Endothelial cell of umbilical vein (primary cell): ENCODE measurements at regions not wholly inside any gene's neighbourhood (a gene's known extent, or its start where the extent isn't known, plus 50 kb on each side); places are given as distances from the start of the nearest gene placed in this dataset.

Experiments used
- BruUV-seq: library from RNA; stranded (reverse); fragments of 400-500 nt; replicated peaks from 2 replicates; lab custom pipeline; 2021; lab: Mats Ljungman, UMichigan
- CTCF ChIA-PET: fragments of 300-600, 350-600 bp; sonication (Branson Sonifier 250); formaldehyde crosslinking; loops from one replicate; lab custom pipeline; 2021; ENCODE audit warnings: antibody characterized with exemption, inconsistent platforms; lab: Charles Lee
- POLR2A ChIA-PET: fragments of 300-600, 350-600 bp; sonication (Branson Sonifier 250); formaldehyde crosslinking; loops from one replicate; lab custom pipeline; 2021; ENCODE audit warnings: antibody characterized with exemption, inconsistent platforms; lab: Charles Lee
- DNase-seq: peaks from one replicate; pipeline ENCODE4 v3.0.0-alpha.2; 2011; ENCODE audit warnings: low read depth, low spot score
- FAIRE-seq: peaks from 2 replicates; lab custom pipeline; 2011; peaks lifted over from hg19 to GRCh38; lab: Jason Lieb, UNC
- H2AFZ ChIP-seq: 2 replicates; pipeline ENCODE4 v1.6.0; 2012; ENCODE audit warnings: low read depth, low read length, control low read depth, inconsistent platforms
- H3K27ac ChIP-seq: 2 replicates; pipeline ENCODE4 v1.5.1; 2011; ENCODE audit warnings: low read depth, mild to moderate bottlenecking, control low read depth, low read length, moderate library complexity; ENCODE audit not compliant: insufficient read depth
- H3K27me3 ChIP-seq, 2 experiments: 2 replicates each; pipeline versions ENCODE4 v1.6.0 to v1.6.1; 2011; ENCODE audit warnings: low read length in 2 of 2, mixed read lengths in 1 of 2; ENCODE audit not compliant: control insufficient read depth in 2 of 2, insufficient read depth in 2 of 2
- H3K36me3 ChIP-seq, 2 experiments: 2 replicates in 1 of 2; 3 replicates in 1 of 2; pipeline ENCODE4 v1.5.1; 2011; ENCODE audit warnings: low read length in 2 of 2, mild to moderate bottlenecking in 1 of 2, moderate library complexity in 1 of 2; ENCODE audit not compliant: control insufficient read depth in 2 of 2, insufficient read depth in 2 of 2; ENCODE audit errors: extremely low read depth in 1 of 2
- H3K4me1 ChIP-seq: 3 replicates; pipeline ENCODE4 v1.5.1; 2011; ENCODE audit warnings: mild to moderate bottlenecking, low read length; ENCODE audit not compliant: control insufficient read depth, insufficient read depth; ENCODE audit errors: extremely low read depth
- H3K4me2 ChIP-seq: 2 replicates; pipeline ENCODE4 v1.6.1; 2011; ENCODE audit warnings: low read length, control low read depth, mixed read lengths; ENCODE audit not compliant: insufficient read depth
- H3K4me3 ChIP-seq, 3 experiments: fragments of 200-600 bp in 1 of 3; sonication (generic), shearing (Covaris generic) in 1 of 3; replicated peaks in 1 of 3; 2 replicates each; pipeline ENCODE4 v1.5.1; 2011 to 2016; ENCODE audit warnings: control low read depth in 3 of 3, low read length in 3 of 3, mild to moderate bottlenecking in 2 of 3, inconsistent platforms in 1 of 3, low read depth in 1 of 3, moderate library complexity in 1 of 3; ENCODE audit not compliant: insufficient read depth in 1 of 3
- H3K79me2 ChIP-seq: 2 replicates; pipeline ENCODE4 v1.6.0; 2012; ENCODE audit warnings: low read length, inconsistent platforms; ENCODE audit not compliant: control insufficient read depth, insufficient read depth
- H3K9ac ChIP-seq: replicated peaks from 2 replicates; pipeline ENCODE3; 2011; ENCODE audit warnings: low read length, control low read depth; ENCODE audit not compliant: insufficient read depth; ENCODE audit errors: extremely low read depth
- H3K9me1 ChIP-seq: replicated peaks from 3 replicates; pipeline ENCODE4 v1.6.0; 2011; ENCODE audit warnings: mild to moderate bottlenecking, low read length; ENCODE audit not compliant: control insufficient read depth, insufficient read depth; ENCODE audit errors: extremely low read depth
- H3K9me3 ChIP-seq: replicated peaks from 2 replicates; pipeline ENCODE4 v1.5.1; 2012; ENCODE audit warnings: low read length, inconsistent platforms; ENCODE audit not compliant: control insufficient read depth, insufficient read depth
- H4K20me1 ChIP-seq: replicated peaks from 2 replicates; pipeline ENCODE3; 2011; ENCODE audit warnings: mild to moderate bottlenecking, low read length; ENCODE audit not compliant: control insufficient read depth, insufficient read depth; ENCODE audit errors: extremely low read depth
- CTCF ChIP-seq, 2 donors: IDR thresholded peaks; 1 replicate in 1 of 2; 2 replicates in 1 of 2; pipeline ENCODE4 v1.5.1; 2011; ENCODE audit warnings: low read length in 2 of 2, mild to moderate bottlenecking in 2 of 2, moderate library complexity in 2 of 2, control low read depth in 1 of 2, inconsistent platforms in 1 of 2, low read depth in 1 of 2; ENCODE audit not compliant: insufficient read depth in 1 of 2; ENCODE audit errors: extremely low read depth in 1 of 2
- EZH2 ChIP-seq: IDR thresholded peaks from 2 replicates; pipeline ENCODE4 v1.6.1; 2012; ENCODE audit warnings: borderline replicate concordance, low read depth, mild to moderate bottlenecking, moderate library complexity, low read length, inconsistent platforms; ENCODE audit not compliant: severe bottlenecking
- FOS ChIP-seq: IDR thresholded peaks from 2 replicates; pipeline ENCODE4 v1.6.1; 2011; ENCODE audit warnings: mild to moderate bottlenecking, low read length, moderate library complexity, borderline replicate concordance; ENCODE audit not compliant: insufficient read depth
- GATA2 ChIP-seq: IDR thresholded peaks from 2 replicates; pipeline ENCODE4 v1.7.0; 2011; ENCODE audit warnings: low read depth, mild to moderate bottlenecking, moderate library complexity, mixed read lengths, low read length; ENCODE audit not compliant: insufficient read length, insufficient read depth
- JUN ChIP-seq: IDR thresholded peaks from 2 replicates; pipeline ENCODE4 v1.6.1; 2011; ENCODE audit warnings: borderline replicate concordance, low read depth; ENCODE audit not compliant: insufficient read length, insufficient read depth
- MYC ChIP-seq: IDR thresholded peaks from one replicate; pipeline ENCODE4 v1.6.1; 2011; ENCODE audit warnings: mild to moderate bottlenecking, low read depth, low read length
- POLR2A ChIP-seq: IDR thresholded peaks from 2 replicates; pipeline ENCODE4 v1.6.1; 2012; ENCODE audit warnings: low read depth, mild to moderate bottlenecking, control low read depth, low read length
- POLR2AphosphoS5 ChIP-seq: IDR thresholded peaks from 2 replicates; pipeline ENCODE4 v1.6.1; 2012; ENCODE audit warnings: low read depth, mild to moderate bottlenecking, control low read depth, low read length, moderate library complexity; ENCODE audit not compliant: insufficient read depth
- dilution Hi-C: fragments of 300-500 bp; cut with MboI; formaldehyde crosslinking; loops from one replicate; pipeline ENCODE4 v1.15.0; 2019; ENCODE audit warnings: low sequenced_read_pairs; ENCODE audit not compliant: extremely low pct_ligation_motif_present
- intact Hi-C: fragments of 100-400 bp; cut with micrococcal nuclease; formaldehyde crosslinking; loops from one replicate; pipeline ENCODE4 v1.10.0; 2022
- TF ChIP-seq, protein P1 (sequence below): IDR thresholded peaks from 2 replicates; pipeline ENCODE4 v1.6.1; 2011; ENCODE audit not compliant: insufficient read depth, insufficient read length

DNA sequence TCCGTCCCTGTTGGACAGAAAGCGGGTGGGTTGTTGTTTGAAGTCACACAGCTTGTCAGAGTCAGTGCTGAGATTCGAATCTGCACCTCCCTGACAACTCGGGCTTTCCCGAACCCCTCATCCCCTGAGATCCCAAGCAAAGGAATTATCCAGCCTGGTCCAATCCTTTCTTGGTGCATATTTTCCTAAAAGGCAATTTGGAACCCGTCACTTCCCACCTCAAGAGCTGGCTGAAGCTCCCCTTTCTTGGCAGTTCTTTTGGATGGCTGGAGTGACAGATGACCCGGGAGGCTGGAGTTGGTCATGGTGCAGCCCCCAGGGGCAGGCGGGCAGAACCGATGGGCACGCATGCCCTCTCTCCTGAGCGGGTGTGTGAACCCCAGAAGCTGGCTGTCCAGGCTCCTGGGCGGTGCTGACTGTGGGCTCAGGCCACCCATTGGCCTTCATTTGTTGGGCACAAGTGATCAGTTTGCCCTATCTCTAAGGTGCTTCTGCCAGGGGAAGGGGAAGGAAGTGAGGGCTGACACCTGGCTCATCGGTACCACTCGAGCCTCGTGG is 97.8 kb downstream of the ASB1 start:
- FAIRE-seq (no peak), DNase-seq (no peak)
- H3K9me1 ChIP-seq = no peaks in the 10 kb centered on the region
- intact Hi-C loops = no loop called here
- H2AFZ ChIP-seq = no peak overlapping the region
- H4K20me1 ChIP-seq = no peaks in the 10 kb centered on the region
- H3K9me3 ChIP-seq = no peaks in the 10 kb centered on the region
- TF ChIP-seq CTCF (IDR thresholded peaks at IDR 0.05; ENCODE audit: extremely low read depth in 1 of 2, insufficient read depth in 1 of 2, low read depth in 1 of 2, low read length in 2 of 2) (no peak), GATA2 (no peak), POLR2A (no peak), EZH2 (no peak), JUN (no peak), MYC (no peak), POLR2AphosphoS5 (no peak), FOS (no peak)
- TF ChIP-seq, protein P1, sequence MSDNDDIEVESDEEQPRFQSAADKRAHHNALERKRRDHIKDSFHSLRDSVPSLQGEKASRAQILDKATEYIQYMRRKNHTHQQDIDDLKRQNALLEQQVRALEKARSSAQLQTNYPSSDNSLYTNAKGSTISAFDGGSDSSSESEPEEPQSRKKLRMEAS = no peak
- H3K4me3 ChIP-seq = no peak overlapping the region
- dilution Hi-C loops = no loop called here
- POLR2A ChIA-PET = no interaction called here
- H3K27me3 ChIP-seq = no peaks in the 10 kb centered on the region
- no peaks in the 10 kb centered on the region for H3K4me1 ChIP-seq
- no peaks in the 10 kb centered on the region for H3K79me2 ChIP-seq
- no TSS peak for BruUV-seq
- H3K4me2 ChIP-seq = no peak overlapping the region
- H3K27ac ChIP-seq = no peak overlapping the region
- no peaks in the 10 kb centered on the region for H3K36me3 ChIP-seq
- H3K9ac ChIP-seq = no peak overlapping the region
- CTCF ChIA-PET = interaction anchor here (2.6 kb wide), 1 partner anchor 11 kb away, joined by 11 read pairs; no protein-coding TSS in a partner anchor
